ENCODE measurements at regions not wholly inside any gene's neighbourhood (a gene's known extent, or its start where the extent isn't known, plus 50 kb on each side); places are given as distances from the start of the nearest gene placed in this dataset.
"Not testable (repeated sequence)": the region's sequence is repeated elsewhere in the genome, so short reads cannot be mapped to it uniquely, and the experiment has no call there.

GRCh38 chr4:115493770-115494169, 380.4 kb upstream of the NDST4 start:
- WGBS, 2 experiments (ENCODE audit: extremely low coverage in 2 of 2, insufficient read length in 1 of 2) = no CpG with 5 or more reads among the region's 10 CpGs
- H2BK20ac ChIP-seq (ENCODE audit: low read depth, low read length); H2AK5ac ChIP-seq (ENCODE audit: low read depth, low read length); DNase-seq; H4K8ac ChIP-seq (ENCODE audit: low read depth in 2 of 2, low read length in 2 of 2); H3K9ac ChIP-seq (ENCODE audit: low read depth, low read length); intact Hi-C loops (cut with micrococcal nuclease); H2BK15ac ChIP-seq (ENCODE audit: low read depth, low read length); H3K4me2 ChIP-seq (ENCODE audit: low read depth, low read length); H3K18ac ChIP-seq (ENCODE audit: low read depth, low read length); H2BK120ac ChIP-seq (ENCODE audit: low read depth, low read length); H3K4me1 ChIP-seq (ENCODE audit: control insufficient read depth, insufficient read depth, low read length); H3K56ac ChIP-seq (ENCODE audit: extremely low read depth, insufficient read depth, low read length); H4K20me1 ChIP-seq (ENCODE audit: insufficient read depth, low read length); H2BK5ac ChIP-seq (ENCODE audit: low read depth, low read length, poor library complexity, severe bottlenecking); H3K23ac ChIP-seq (ENCODE audit: low read depth, low read length); BruUV-seq (replicated peaks); H3K4me3 ChIP-seq (ENCODE audit: insufficient read depth, low read depth, low read length); CTCF ChIA-PET; H3K9me3 ChIP-seq (ENCODE audit: control insufficient read depth, insufficient read depth, low read length); H4K91ac ChIP-seq (ENCODE audit: insufficient read depth, low read depth, low read length); H2AFZ ChIP-seq (replicated peaks; ENCODE audit: low read length, poor library complexity); H3K27me3 ChIP-seq (ENCODE audit: control insufficient read depth, insufficient read depth, low read length); in situ Hi-C loops (cut with MboI; ENCODE audit: low sequenced_read_pairs); POLR2A ChIA-PET (ENCODE audit: unreplicated experiment); H2AK9ac ChIP-seq (replicated peaks; ENCODE audit: low read depth, low read length, poor library complexity); H3K79me1 ChIP-seq (ENCODE audit: low read depth in 1 of 2, low read length in 2 of 2); H3K4ac ChIP-seq (ENCODE audit: low read depth, low read length); H3K9me1 ChIP-seq (ENCODE audit: insufficient read depth, low read length); H4K5ac ChIP-seq (ENCODE audit: low read depth, low read length); H3K27ac ChIP-seq (ENCODE audit: insufficient read depth, low read length); H3K36me3 ChIP-seq (ENCODE audit: control insufficient read depth, insufficient read depth, low read length); dilution Hi-C loops (cut with HindIII; ENCODE audit: low sequenced_read_pairs, unreplicated experiment); H3K14ac ChIP-seq (replicated peaks; ENCODE audit: low read depth, low read length); ATAC-seq (ENCODE audit: low read depth): not testable (repeated sequence)

All from IMR-90 (cell line).